Parathyroid adenoma (tissue), 2 donors: ENCODE measurements at regions not wholly inside any gene's neighbourhood (a gene's known extent, or its start where the extent isn't known, plus 50 kb on each side); places are given as distances from the start of the nearest gene placed in this dataset.

ENCODE experiments used
- H2AFZ ChIP-seq: fragments of 300-600 bp; sonication (generic); one replicate; pipeline ENCODE4 v1.7.0; 2017; ENCODE audit warnings: antibody characterized with exemption, mild to moderate bottlenecking
- H3K27ac ChIP-seq: fragments of 300-600 bp; sonication (generic); one replicate; pipeline ENCODE4 v1.7.0; 2017
- H3K27me3 ChIP-seq: fragments of 300-600 bp; sonication (generic); one replicate; pipeline ENCODE4 v1.7.0; 2017; ENCODE audit warnings: low read length; ENCODE audit not compliant: control insufficient read depth, insufficient read depth
- H3K36me3 ChIP-seq: fragments of 300-600 bp; sonication (generic); one replicate; pipeline ENCODE4 v1.7.0; 2017; ENCODE audit warnings: low read length; ENCODE audit not compliant: control insufficient read depth, insufficient read depth
- H3K4me1 ChIP-seq: fragments of 300-600 bp; sonication (generic); one replicate; pipeline ENCODE4 v1.7.0; 2017; ENCODE audit warnings: control low read depth
- H3K4me2 ChIP-seq: fragments of 300-600 bp; sonication (generic); one replicate; pipeline ENCODE4 v1.7.0; 2017; ENCODE audit warnings: low read length
- H3K4me3 ChIP-seq: fragments of 300-600 bp; sonication (generic); one replicate; pipeline ENCODE4 v1.7.0; 2017; ENCODE audit warnings: low read depth, low read length
- H3K79me2 ChIP-seq: fragments of 300-600 bp; sonication (generic); one replicate; pipeline ENCODE4 v1.7.0; 2017; ENCODE audit warnings: control low read depth
- H3K9ac ChIP-seq: fragments of 300-600 bp; sonication (generic); one replicate; pipeline ENCODE4 v1.7.0; 2017; ENCODE audit warnings: mild to moderate bottlenecking
- H3K9me3 ChIP-seq: fragments of 300-600 bp; sonication (generic); one replicate; pipeline ENCODE4 v1.7.0; 2017; ENCODE audit warnings: low read length; ENCODE audit not compliant: control insufficient read depth
- CTCF ChIP-seq: fragments of 300-600 bp; sonication (generic); IDR thresholded peaks from one replicate; pipeline ENCODE4 v1.7.0; 2017; ENCODE audit warnings: antibody characterized with exemption, mild to moderate bottlenecking
- donor health status: primary hyperparathyroidism.

DNA sequence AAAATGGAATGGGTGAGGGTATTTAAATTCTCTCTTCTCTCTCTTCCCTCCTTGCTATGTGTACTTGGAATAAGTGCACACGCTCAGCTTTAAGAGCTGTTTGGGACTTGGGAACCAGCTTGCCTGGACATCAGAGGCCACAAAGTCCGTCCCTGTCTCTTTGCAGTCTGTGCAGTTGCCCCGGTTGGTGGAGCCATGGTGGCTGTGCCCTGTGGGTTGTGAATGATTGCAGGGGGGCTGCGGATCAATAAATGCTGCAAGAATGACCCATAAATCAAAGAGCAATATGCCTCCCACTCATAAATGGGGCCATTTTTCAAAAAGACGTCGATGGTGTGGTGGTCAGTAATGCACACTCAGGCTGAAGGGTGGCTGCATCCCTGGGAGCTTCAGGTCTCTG, 135.1 kb upstream of the CST7 start:
- no peaks in the 10 kb centered on the region for H3K4me1 ChIP-seq
- no peak overlapping the region for H3K9ac ChIP-seq
- H3K36me3 ChIP-seq = no peaks in the 10 kb centered on the region
- H3K79me2 ChIP-seq = no peaks in the 10 kb centered on the region
- no peak overlapping the region for H3K27ac ChIP-seq
- H3K9me3 ChIP-seq = no peaks in the 10 kb centered on the region
- no peak overlapping the region for H3K4me2 ChIP-seq
- no peaks in the 10 kb centered on the region for H3K27me3 ChIP-seq
- H2AFZ ChIP-seq = no peak overlapping the region
- no peak for TF ChIP-seq CTCF
- no peak overlapping the region for H3K4me3 ChIP-seq

- no peak for TF ChIP-seq CTCF
- Histone ChIP-seq H3K27me3 (no peaks in the 10 kb centered on the region), H3K36me3 (no peaks in the 10 kb centered on the region), H3K4me3 (no peak overlapping the region), H3K4me1 (no peaks in the 10 kb centered on the region), H3K4me2 (no peak overlapping the region), H3K27ac (no peak overlapping the region), H3K79me2 (no peaks in the 10 kb centered on the region), H3K9me3 (no peaks in the 10 kb centered on the region), H2AFZ (no peak overlapping the region), H3K9ac (no peak overlapping the region)
Observed at GRCh38 chr20:24814556-24815195, 134.4 kb upstream of the CST7 start.

DNA sequence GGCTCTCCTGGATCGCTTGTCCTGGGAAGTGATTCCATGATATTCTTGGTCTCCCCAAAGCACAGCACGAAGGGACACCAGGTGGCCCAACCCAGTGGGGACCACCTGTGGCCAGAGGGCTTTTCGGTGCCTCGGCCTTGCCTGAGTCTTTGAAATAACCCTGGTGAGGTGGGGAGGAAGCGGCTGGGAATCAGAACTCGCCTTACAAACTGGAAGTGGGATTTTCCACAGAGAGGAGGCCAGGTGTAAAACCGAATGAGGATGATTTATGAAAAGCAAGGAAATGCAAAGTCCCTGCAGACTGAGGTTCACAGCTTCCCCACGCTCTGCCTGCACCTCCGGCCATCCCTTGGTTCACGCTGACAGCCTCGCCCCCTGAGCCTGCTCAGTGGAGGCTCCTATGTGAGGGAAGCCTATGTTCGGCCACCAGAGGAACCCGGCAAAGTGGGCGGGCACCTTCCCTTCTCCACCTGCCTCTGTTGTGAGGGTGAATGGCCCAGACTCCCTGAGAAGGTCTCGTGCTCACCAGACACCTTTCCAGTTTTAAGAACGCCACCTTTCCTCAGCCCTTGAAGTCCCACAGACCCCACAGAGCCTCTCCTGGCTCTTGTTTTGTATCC, 133.8 kb upstream of the CST7 start:
- H3K4me1 ChIP-seq = no peaks in the 10 kb centered on the region
- no peak for TF ChIP-seq CTCF
- H3K27me3 ChIP-seq = no peaks in the 10 kb centered on the region
- H3K9ac ChIP-seq = no peak overlapping the region
- H3K79me2 ChIP-seq = no peaks in the 10 kb centered on the region
- no peak overlapping the region for H3K4me3 ChIP-seq
- H3K27ac ChIP-seq = no peak overlapping the region
- no peaks in the 10 kb centered on the region for H3K36me3 ChIP-seq
- no peak overlapping the region for H3K4me2 ChIP-seq
- H3K9me3 ChIP-seq = no peaks in the 10 kb centered on the region
- no peak overlapping the region for H2AFZ ChIP-seq

DNA sequence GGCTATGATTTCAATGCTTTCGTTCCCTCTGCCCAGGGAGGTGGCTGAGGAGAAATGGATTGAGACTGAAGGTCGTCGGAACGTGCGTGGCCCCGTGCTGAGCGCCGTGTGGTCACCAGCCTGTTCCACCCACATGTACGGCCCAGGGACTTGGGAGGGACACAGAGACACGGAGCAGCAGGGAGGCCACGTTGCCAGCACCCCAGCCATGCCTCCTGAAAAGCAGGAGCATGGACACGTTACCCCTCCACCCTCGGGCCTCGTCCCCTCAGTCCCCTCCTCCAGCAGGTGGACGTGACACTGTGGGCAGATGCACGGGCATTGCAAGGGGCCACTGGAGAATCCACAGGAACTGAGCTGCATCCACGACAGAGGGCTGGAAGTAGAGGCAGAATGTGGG, 133.1 kb upstream of the CST7 start:
- H3K27me3 ChIP-seq = no peaks in the 10 kb centered on the region
- H3K79me2 ChIP-seq = no peaks in the 10 kb centered on the region
- no peaks in the 10 kb centered on the region for H3K4me1 ChIP-seq
- H3K4me2 ChIP-seq = no peak overlapping the region
- no peak for TF ChIP-seq CTCF
- H3K36me3 ChIP-seq = no peaks in the 10 kb centered on the region
- H2AFZ ChIP-seq = no peak overlapping the region
- no peak overlapping the region for H3K9ac ChIP-seq
- H3K4me3 ChIP-seq = no peak overlapping the region
- no peaks in the 10 kb centered on the region for H3K9me3 ChIP-seq
- H3K27ac ChIP-seq = no peak overlapping the region

GRCh38 chr20:24816431-24816830, 132.6 kb upstream of the CST7 start:
- Histone ChIP-seq H3K27me3 (no peaks in the 10 kb centered on the region), H3K9me3 (no peaks in the 10 kb centered on the region), H3K27ac (no peak overlapping the region), H2AFZ (no peak overlapping the region), H3K4me3 (no peak overlapping the region), H3K4me1 (no peaks in the 10 kb centered on the region), H3K4me2 (no peak overlapping the region), H3K9ac (no peak overlapping the region), H3K36me3 (no peaks in the 10 kb centered on the region), H3K79me2 (no peaks in the 10 kb centered on the region)
- no peak for TF ChIP-seq CTCF
